GM10248 (cell line): ENCODE measurements at regions not wholly inside any gene's neighbourhood (a gene's known extent, or its start where the extent isn't known, plus 50 kb on each side); places are given as distances from the start of the nearest gene placed in this dataset.

Source experiments
- CTCF ChIA-PET: fragments of 300-600 bp; sonication (Branson Sonifier 250); formaldehyde crosslinking; extraction: SDS; loops from one replicate; lab custom pipeline; 2021; ENCODE audit warnings: antibody characterized with exemption; lab: Yijun Ruan, JAX
- POLR2A ChIA-PET: fragments of 350-650 bp; sonication (Branson Sonifier 250); formaldehyde crosslinking; extraction: SDS; loops from one replicate; lab custom pipeline; 2020; ENCODE audit warnings: antibody characterized with exemption; lab: Yijun Ruan, JAX
- DNase-seq: peaks from one replicate; pipeline ENCODE4 v3.0.0; 2012; ENCODE audit errors: extremely low spot score
- CTCF ChIP-seq: IDR thresholded peaks from 2 replicates; pipeline ENCODE4 v1.5.1; 2012; ENCODE audit warnings: mild to moderate bottlenecking, low read depth; ENCODE audit errors: extremely low read depth, missing control alignments, control extremely low read depth

DNA sequence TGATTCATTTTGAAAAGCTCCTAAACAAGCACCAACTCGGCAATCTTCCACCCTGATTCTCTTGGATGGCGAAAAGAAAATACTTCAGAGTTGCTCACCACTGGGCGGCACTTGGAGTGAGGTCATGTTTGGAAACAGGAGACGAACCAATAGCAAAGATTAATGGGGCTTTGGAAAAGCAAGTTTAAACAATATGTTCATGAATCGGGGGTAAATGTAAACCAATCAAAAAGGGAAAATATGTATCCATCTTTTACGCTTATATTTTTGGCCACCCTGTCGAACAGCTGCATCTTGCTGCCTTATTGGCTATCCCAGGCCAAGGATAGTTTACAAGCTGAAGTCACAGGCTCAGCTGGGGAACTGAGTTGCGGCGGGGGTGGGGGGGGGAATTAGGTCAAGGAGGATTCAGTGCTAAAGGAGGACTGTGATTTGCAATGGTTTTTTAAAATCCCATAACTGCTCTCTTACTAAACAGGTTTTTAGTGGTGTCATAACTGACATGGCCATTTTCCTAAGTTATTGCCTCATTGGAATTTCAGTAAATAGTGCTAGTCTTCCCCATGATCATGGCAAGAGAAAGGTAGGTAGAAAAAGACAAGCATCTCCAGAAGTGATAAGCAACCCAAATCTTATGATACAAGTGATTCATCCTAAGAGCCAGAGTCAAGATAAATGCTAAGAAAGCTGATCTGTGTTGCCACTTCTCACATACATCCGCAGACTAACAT, 210.6 kb downstream of the PHLDA1 start:
- CTCF ChIA-PET, result interaction anchor here (2.2 kb wide), 1 partner anchor 18 kb away, joined by 10 read pairs; no protein-coding TSS in a partner anchor
- POLR2A ChIA-PET, result no interaction called here
- no peak for DNase-seq
- no peak for TF ChIP-seq CTCF

- ChIA-PET POLR2A (no interaction called here), CTCF (interaction anchor here (0.6 to 2.2 kb wide), 2 partner anchors 14 to 17 kb away, joined by 4 to 10 read pairs; no protein-coding TSS in a partner anchor)
- DNase-seq, result no peak
- no peak for TF ChIP-seq CTCF
These were observed 211.5 kb downstream of the PHLDA1 start for GRCh38 chr12:75820071-75820470.

DNA sequence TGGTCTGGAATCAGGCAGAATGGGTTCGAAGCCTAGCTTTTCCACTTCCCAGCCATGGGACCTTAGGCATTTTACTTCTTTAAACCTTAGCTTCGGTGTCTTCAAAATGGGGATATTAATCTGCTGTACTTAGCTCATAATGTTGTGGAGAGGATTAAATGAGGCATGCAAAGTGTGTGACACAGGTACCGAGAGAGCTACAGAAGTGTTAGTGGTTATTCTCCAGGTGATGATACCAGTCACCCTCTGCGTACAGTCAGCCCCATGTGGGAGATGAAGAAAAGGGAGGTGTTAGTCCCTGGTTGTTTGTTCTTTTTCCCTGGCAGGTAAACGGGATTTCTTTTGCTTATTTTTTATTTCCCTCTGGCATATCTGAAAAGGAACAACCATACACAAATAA, 212.1 kb downstream of the PHLDA1 start:
- no peak for DNase-seq
- ChIA-PET POLR2A (no interaction called here), CTCF (interaction anchor here (0.6 to 2.2 kb wide), 3 partner anchors 9 to 16 kb away, joined by 4 to 10 read pairs (median 5); no protein-coding TSS in a partner anchor)
- TF ChIP-seq CTCF, result no peak

DNA sequence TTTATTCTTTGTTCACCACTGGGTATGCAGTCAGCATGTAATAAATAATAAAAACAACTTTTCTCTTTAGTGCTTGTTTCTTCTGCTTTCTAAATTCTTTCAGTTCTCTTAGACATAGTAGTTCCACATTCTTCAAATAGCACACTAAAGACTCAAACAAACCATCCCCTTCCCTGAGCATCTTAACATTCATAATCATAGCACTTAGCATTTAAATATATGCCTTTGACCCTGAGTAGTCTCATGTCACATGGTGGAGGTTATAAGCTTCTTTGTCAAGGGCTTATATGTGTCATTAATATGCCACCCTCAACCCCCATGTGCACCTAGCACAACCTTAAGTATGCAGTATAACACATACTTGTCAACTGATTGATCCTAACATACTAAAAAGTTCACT, 212.7 kb downstream of the PHLDA1 start:
- no peak for DNase-seq
- ChIA-PET POLR2A (no interaction called here), CTCF (interaction anchor here (0.7 to 2.2 kb wide), 3 partner anchors 9 to 19 kb away, joined by 3 to 10 read pairs (median 5); no protein-coding TSS in a partner anchor)
- TF ChIP-seq CTCF, result no peak

- ChIA-PET POLR2A (no interaction called here), CTCF (interaction anchor here (1.0 to 2.3 kb wide), 2 partner anchors 9 to 13 kb away, joined by 3 to 12 read pairs; no protein-coding TSS in a partner anchor)
- TF ChIP-seq CTCF, result peak; percentile 19
- DNase-seq, result no peak
These were observed 214.7 kb downstream of the PHLDA1 start for GRCh38 chr12:75816897-75817296.

- TF ChIP-seq CTCF, result no peak
- DNase-seq, result no peak
- ChIA-PET CTCF (interaction anchor here (1.2 kb wide), 1 partner anchor 215 kb away, joined by 3 read pairs; no protein-coding TSS in a partner anchor), POLR2A (no interaction called here)
These were observed 215.8 kb downstream of the PHLDA1 start for GRCh38 chr12:75815756-75816155.
